ENCODE measurements at regions not wholly inside any gene's neighbourhood (a gene's known extent, or its start where the extent isn't known, plus 50 kb on each side); places are given as distances from the start of the nearest gene placed in this dataset. TPM values are rescaled to one million over a fixed set of nuclear protein-coding genes. Genes with fewer than 3 reads are reported as not detected.
"Not testable (repeated sequence)": the region's sequence is repeated elsewhere in the genome, so short reads cannot be mapped to it uniquely, and the experiment has no call there.

GRCh38 chr9:63703138-63703665, 1581.8 kb downstream of the FOXD4L5 start:
- not testable (repeated sequence) for H3K9me3 ChIP-seq (ENCODE audit: control insufficient read depth, low read depth, low read length); H3K4me2 ChIP-seq (ENCODE audit: insufficient read depth, insufficient read length, low read length); H2BK15ac ChIP-seq (ENCODE audit: low read depth, low read length); H3K9ac ChIP-seq (ENCODE audit: extremely low read depth, insufficient read length, low read length); H2BK5ac ChIP-seq (ENCODE audit: insufficient read length, low read length); H3K27me3 Mint-ChIP-seq (ENCODE audit: low read depth); H3T11ph ChIP-seq (ENCODE audit: low read length); H3K56ac ChIP-seq (ENCODE audit: insufficient read length, low read depth, low read length); H2AFZ ChIP-seq (ENCODE audit: low read length); H3K4me1 ChIP-seq (ENCODE audit: insufficient read depth, low read length); H3K4me3 Mint-ChIP-seq; H2BK12ac ChIP-seq (ENCODE audit: insufficient read length, low read depth, low read length); H3K23me2 ChIP-seq (ENCODE audit: insufficient read length, low read depth, low read length, poor library complexity, severe bottlenecking); H3K27me3 ChIP-seq (ENCODE audit: insufficient read depth, low read length); H3K36me3 Mint-ChIP-seq (ENCODE audit: insufficient read depth in 1 of 3, low read depth in 3 of 3); H3K27ac ChIP-seq (ENCODE audit: insufficient read length, low read depth, low read length); H3K27ac Mint-ChIP-seq; H2BK120ac ChIP-seq (ENCODE audit: low read depth, low read length, poor library complexity, severe bottlenecking); H4K8ac ChIP-seq (replicated peaks; ENCODE audit: insufficient read length, low read depth, low read length); H3K23ac ChIP-seq (ENCODE audit: insufficient read length, low read depth, low read length); H3K14ac ChIP-seq (ENCODE audit: insufficient read depth, low read length); H3K4me1 Mint-ChIP-seq; H3K79me2 ChIP-seq (ENCODE audit: insufficient read depth, low read length); H4K5ac ChIP-seq (ENCODE audit: insufficient read length, low read depth, low read length); H3K79me1 ChIP-seq (ENCODE audit: insufficient read depth, low read depth, low read length, poor library complexity, severe bottlenecking); H3K4ac ChIP-seq (ENCODE audit: low read depth, low read length); H4K20me1 ChIP-seq (ENCODE audit: control insufficient read depth, insufficient read depth, insufficient read length); H3K18ac ChIP-seq (ENCODE audit: insufficient read length, low read depth, low read length); DNase-seq; H4K91ac ChIP-seq (ENCODE audit: insufficient read length, low read depth, low read length); H2BK20ac ChIP-seq (ENCODE audit: low read depth, low read length, poor library complexity, severe bottlenecking); H2AK5ac ChIP-seq (ENCODE audit: insufficient read length, low read length)
- no CpG with 5 or more reads among the region's 39 CpGs for WGBS (ENCODE audit: extremely low coverage, insufficient read length, low lambda C conversion rate)
- peaks cover 31 to 34% of the 10 kb centered on the region in 2 experiments for H3K9me3 Mint-ChIP-seq

Small RNA genes lying in the stretch of these regions (microRNA-seq; reads per million reads assigned to microRNA genes)
- gene MIR4477B (ENCODE audit: borderline microRNAs expressed) = not detected
